Esophagus muscularis mucosa (tissue), 4 donors: ENCODE measurements at regions not wholly inside any gene's neighbourhood (a gene's known extent, or its start where the extent isn't known, plus 50 kb on each side); places are given as distances from the start of the nearest gene placed in this dataset.
A peak's percentile ranks its signal among the peaks of the same experiment; 100 is the strongest.

Source experiments
- DNase-seq: peaks from one replicate; pipeline ENCODE4 v3.0.0-alpha.2; 2017; ENCODE audit errors: extremely low spot score
- H3K27ac ChIP-seq, 4 donors: fragments of 200-600 bp; sonication (generic); replicated peaks in 1 of 4; 1 replicate in 3 of 4; 2 replicates in 1 of 4; pipeline ENCODE4 v1.5.1; 2016 to 2019; ENCODE audit warnings: mild to moderate bottlenecking in 1 of 4
- H3K27me3 ChIP-seq, 4 donors: fragments of 200-600 bp; sonication (generic); one replicate each; pipeline versions ENCODE4 v1.5.1 to v1.6.0; 2016 to 2019
- H3K36me3 ChIP-seq, 4 donors: fragments of 200-600 bp; sonication (generic); one replicate each; pipeline ENCODE4 v1.5.1; 2016 to 2019
- H3K4me1 ChIP-seq, 4 donors: fragments of 200-600 bp; sonication (generic); one replicate each; pipeline ENCODE4 v1.5.1; 2016 to 2019
- H3K4me3 ChIP-seq, 4 donors: fragments of 200-600 bp; sonication (generic); 1 replicate in 2 of 4; 2 replicates in 2 of 4; pipeline ENCODE4 v1.5.1; 2016 to 2019; ENCODE audit warnings: mild to moderate bottlenecking in 4 of 4, moderate library complexity in 1 of 4
- H3K9me3 ChIP-seq, 4 donors: fragments of 200-600 bp; sonication (generic); 1 replicate in 3 of 4; 2 replicates in 1 of 4; pipeline ENCODE4 v1.5.1; 2016 to 2019
- CTCF ChIP-seq, 3 experiments: fragments of 200-600 bp in 2 of 3; fragments of 450-650 bp in 1 of 3; sonication (generic) in 2 of 3; IDR thresholded peaks; one replicate each; pipeline ENCODE4 v1.5.1; 2017 to 2019; ENCODE audit warnings: antibody characterized with exemption in 3 of 3, mild to moderate bottlenecking in 2 of 3, moderate library complexity in 1 of 3
- EP300 ChIP-seq: sonication (generic); formaldehyde crosslinking; IDR thresholded peaks from one replicate; pipeline ENCODE4 v1.6.1; 2017; ENCODE audit warnings: antibody characterized with exemption
- POLR2A ChIP-seq: fragments of 450-650 bp; IDR thresholded peaks from one replicate; pipeline ENCODE4 v1.6.1; 2017; ENCODE audit warnings: antibody characterized with exemption, moderate library complexity, mild to moderate bottlenecking, low read depth
- POLR2AphosphoS5 ChIP-seq, 2 donors: sonication (generic); formaldehyde crosslinking; IDR thresholded peaks; one replicate each; pipeline ENCODE4 v1.6.1; 2017; ENCODE audit warnings: antibody characterized with exemption in 2 of 2
- whole genome bisulfite sequencing: methylation state at CpG from one replicate; pipeline ENCODE4 v1.1.5; 2018; 5-methylcytosine and 5-hydroxymethylcytosine counted together
- intact Hi-C: fragments of 100-400 bp; cut with DNase I; formaldehyde crosslinking; loops from one replicate; pipeline ENCODE4 v1.15.1; 2023

DNA sequence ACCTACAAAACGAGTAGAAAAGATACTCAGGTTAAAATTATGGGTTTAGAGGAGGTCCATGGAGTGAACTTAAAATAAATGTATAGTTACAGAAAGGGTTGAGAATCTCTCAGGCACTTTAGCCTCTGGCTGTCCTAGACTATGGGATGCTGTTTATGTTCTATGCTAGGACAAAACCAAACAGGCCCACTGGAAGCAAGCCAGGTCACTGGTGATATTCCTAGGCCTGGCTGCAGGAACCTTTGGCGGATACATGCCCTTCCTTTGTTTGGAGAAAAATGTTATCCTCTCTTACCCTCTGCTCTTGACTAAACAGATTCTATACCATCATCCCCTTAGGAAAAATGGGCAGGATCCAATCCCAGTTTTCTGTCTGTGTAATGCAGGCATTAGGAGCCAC, 90.7 kb upstream of the DUSP10 start:
- intact Hi-C loops, result no loop called here
- Histone ChIP-seq H3K9me3 (no peaks in the 10 kb centered on the region), H3K27ac (peak overlapping the region in 3 of 4 donors; percentile 25 to 46 (median 34)), H3K36me3 (no peaks in the 10 kb centered on the region), H3K4me1 (peaks cover 4 to 22% (median 16%) of the 10 kb centered on the region in 4 donors), H3K4me3 (no peak overlapping the region), H3K27me3 (no peaks in the 10 kb centered on the region)
- TF ChIP-seq POLR2AphosphoS5 (IDR thresholded peaks at IDR 0.05), result peak in 1 of 2 donors; percentile 10
- no peak for TF ChIP-seq EP300
- TF ChIP-seq CTCF (IDR thresholded peaks at IDR 0.05), result no peak
- TF ChIP-seq POLR2A, result no peak
- 39% methylated on average over 2 of the region's 2 CpGs for WGBS
- no peak for DNase-seq

- no peaks in the 10 kb centered on the region for H3K27me3 ChIP-seq
- no peak for DNase-seq
- no peaks in the 10 kb centered on the region for H3K9me3 ChIP-seq
- H3K27ac ChIP-seq, result peak overlapping the region in 3 of 4 donors; percentile 25 to 46 (median 34)
- H3K4me1 ChIP-seq, result peaks cover 4 to 22% (median 16%) of the 10 kb centered on the region in 4 donors
- H3K4me3 ChIP-seq, result no peak overlapping the region
- intact Hi-C loops, result no loop called here
- WGBS, result 45% methylated on average over 1 of the region's 1 CpG
- H3K36me3 ChIP-seq, result no peaks in the 10 kb centered on the region
- TF ChIP-seq EP300 (no peak), CTCF (IDR thresholded peaks at IDR 0.05) (no peak), POLR2AphosphoS5 (IDR thresholded peaks at IDR 0.05) (no peak), POLR2A (no peak)
These were observed 90.3 kb upstream of the DUSP10 start for GRCh38 chr1:221832151-221832550.

DNA sequence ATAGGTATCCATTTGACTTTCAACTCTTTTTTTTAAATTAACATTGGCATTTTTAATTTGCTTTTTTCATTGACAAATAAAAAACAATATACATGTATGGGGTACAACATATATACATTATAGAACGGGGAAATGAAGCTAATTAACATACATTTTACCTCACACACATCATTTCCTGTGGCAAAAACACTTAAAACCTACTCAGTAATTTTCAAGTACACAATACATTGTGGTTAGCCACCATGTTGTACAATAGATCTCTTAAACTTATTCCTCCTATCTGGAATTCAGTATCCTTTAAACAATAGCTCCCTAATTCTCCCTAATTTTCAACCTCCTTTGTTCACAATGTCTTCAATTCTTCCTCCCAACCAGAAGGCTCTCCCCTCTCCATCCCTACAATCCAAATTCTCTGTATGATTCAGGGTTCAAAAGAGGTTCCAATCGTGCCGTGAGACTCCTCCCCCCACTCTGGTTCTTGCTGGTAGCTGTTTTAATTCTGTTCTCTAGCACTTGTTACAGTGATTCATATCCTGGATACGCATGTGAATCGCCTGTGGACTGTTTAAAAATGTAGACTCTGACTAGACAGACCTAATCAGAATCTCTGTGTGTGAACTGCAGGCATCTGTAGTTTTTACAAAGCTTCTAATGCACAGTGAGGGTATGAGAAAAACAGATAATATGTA, 87.6 kb upstream of the DUSP10 start:
- intact Hi-C loops, result no loop called here
- H3K9me3 ChIP-seq, result no peaks in the 10 kb centered on the region
- H3K36me3 ChIP-seq, result no peaks in the 10 kb centered on the region
- peaks cover 4 to 22% (median 16%) of the 10 kb centered on the region in 4 donors for H3K4me1 ChIP-seq
- no peaks in the 10 kb centered on the region for H3K27me3 ChIP-seq
- WGBS, result 41% methylated on average over 5 of the region's 5 CpGs
- DNase-seq, result peak; percentile 45
- TF ChIP-seq POLR2A (no peak), EP300 (no peak), POLR2AphosphoS5 (IDR thresholded peaks at IDR 0.05) (no peak), CTCF (IDR thresholded peaks at IDR 0.05) (no peak)
- no peak overlapping the region for H3K4me3 ChIP-seq
- no peak overlapping the region for H3K27ac ChIP-seq

- WGBS, result 70% methylated on average over 1 of the region's 1 CpG
- TF ChIP-seq POLR2AphosphoS5 (IDR thresholded peaks at IDR 0.05) (no peak), EP300 (no peak), POLR2A (no peak), CTCF (IDR thresholded peaks at IDR 0.05) (no peak)
- Histone ChIP-seq H3K4me3 (no peak overlapping the region), H3K4me1 (peaks cover 4 to 8% (median 6%) of the 10 kb centered on the region in 4 donors), H3K27ac (no peak overlapping the region), H3K36me3 (no peaks in the 10 kb centered on the region), H3K27me3 (no peaks in the 10 kb centered on the region), H3K9me3 (no peaks in the 10 kb centered on the region)
- DNase-seq, result no peak
- intact Hi-C loops, result no loop called here
These were observed 85.4 kb upstream of the DUSP10 start for GRCh38 chr1:221827307-221827642.

DNA sequence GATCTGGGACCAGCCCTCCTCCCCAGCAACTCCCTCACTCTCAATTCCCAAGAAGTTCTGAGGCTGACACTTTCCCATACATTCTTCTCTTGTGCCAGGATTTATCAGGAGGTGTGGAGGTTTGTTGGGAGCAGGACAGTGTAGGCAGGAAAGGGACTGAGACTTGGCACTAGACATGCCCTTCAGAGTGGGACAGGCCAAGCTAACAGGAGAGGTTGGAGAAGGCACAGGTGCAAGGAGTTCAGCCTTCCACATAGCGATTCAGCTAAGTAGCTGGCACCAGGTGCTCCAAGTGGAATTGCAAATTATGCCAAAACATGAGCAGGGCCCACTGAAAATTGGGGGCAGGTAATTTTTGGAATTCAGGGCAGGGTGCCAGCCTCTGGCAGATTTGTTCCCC, 83.0 kb upstream of the DUSP10 start:
- no peak overlapping the region for H3K4me3 ChIP-seq
- no peak for DNase-seq
- H3K27ac ChIP-seq, result no peak overlapping the region
- H3K9me3 ChIP-seq, result no peaks in the 10 kb centered on the region
- 91% methylated on average over 1 of the region's 1 CpG for WGBS
- no peaks in the 10 kb centered on the region for H3K27me3 ChIP-seq
- no peak for TF ChIP-seq POLR2A
- no peak for TF ChIP-seq EP300
- TF ChIP-seq CTCF (IDR thresholded peaks at IDR 0.05), result no peak
- TF ChIP-seq POLR2AphosphoS5 (IDR thresholded peaks at IDR 0.05), result no peak
- intact Hi-C loops, result no loop called here
- no peaks in the 10 kb centered on the region for H3K36me3 ChIP-seq
- no peaks in the 10 kb centered on the region for H3K4me1 ChIP-seq
